Sciatic nerve (tissue), 2 donors: ENCODE measurements at regions not wholly inside any gene's neighbourhood (a gene's known extent, or its start where the extent isn't known, plus 50 kb on each side); places are given as distances from the start of the nearest gene placed in this dataset.

ENCODE experiments used
- ATAC-seq: fragments of 200-7000 bp; cut with Tn5 transposase; one replicate; pipeline ENCODE4 v1.9.1; 2020; ENCODE audit warnings: mild to moderate bottlenecking, moderate library complexity
- DNase-seq: peaks from one replicate; pipeline ENCODE4 v3.0.0-alpha.2; 2020; ENCODE audit warnings: low spot score
- intact Hi-C: fragments of 100-400 bp; cut with DNase I; formaldehyde crosslinking; loops from one replicate; pipeline ENCODE4 v1.14.2; 2022
- donor health status: DM: no; HTN: no; CAD: no.
- donor health status: DM: no; HTN: no; CAD: no.

GRCh38 chr5:18828351-18828750, 1159.6 kb downstream of the CDH18 start:
- ATAC-seq (no peak), DNase-seq (no peak)
- intact Hi-C loops: no loop called here

- intact Hi-C loops: no loop called here
- no peak for DNase-seq
- no peak for ATAC-seq
Observed at GRCh38 chr5:18829539-18829938, 1158.5 kb downstream of the CDH18 start.

DNA sequence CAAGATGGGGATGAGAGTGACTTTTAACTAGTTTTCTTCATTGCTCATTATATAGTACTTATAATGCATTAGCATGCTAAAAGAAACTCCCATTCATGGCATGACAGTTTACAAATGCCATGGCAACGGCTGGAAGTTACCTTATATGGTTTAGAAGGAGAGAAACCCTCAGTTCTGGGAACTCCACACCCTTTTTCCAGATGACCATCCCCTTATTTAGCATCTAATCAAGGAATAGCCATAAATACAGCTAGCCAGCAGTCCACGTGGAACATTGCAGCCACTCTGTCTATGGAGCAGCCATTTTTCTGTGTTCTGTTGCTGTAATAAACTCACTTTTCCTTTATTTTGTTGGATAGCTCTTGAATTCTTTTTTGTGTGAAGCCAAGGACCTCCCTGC, 1137.8 kb downstream of the CDH18 start:
- intact Hi-C loops: no loop called here
- ATAC-seq (no peak), DNase-seq (no peak)

DNA sequence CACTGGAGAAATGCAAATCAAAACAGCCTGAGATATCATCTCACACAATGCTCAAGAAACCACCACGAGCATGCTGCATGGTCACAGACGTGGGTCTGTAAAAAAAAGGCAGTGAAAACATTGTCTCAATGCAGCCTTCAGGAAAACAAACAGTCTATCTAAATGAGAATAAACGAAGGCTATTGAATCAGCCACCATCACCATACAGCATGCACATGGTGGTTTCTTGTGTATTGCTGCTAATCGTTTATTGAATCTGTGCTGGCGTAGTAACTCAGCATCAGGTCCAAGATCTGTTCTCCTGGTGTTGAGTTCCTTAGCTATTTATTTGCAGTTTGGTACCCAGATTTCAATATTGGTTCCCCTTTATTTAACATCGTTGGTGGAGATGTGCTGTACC, 1115.0 kb downstream of the CDH18 start:
- no peak for DNase-seq
- intact Hi-C loops: no loop called here
- no peak for ATAC-seq

- ATAC-seq (no peak), DNase-seq (no peak)
- intact Hi-C loops: no loop called here
Observed at GRCh38 chr5:18876565-18876964, 1111.4 kb downstream of the CDH18 start.

DNA sequence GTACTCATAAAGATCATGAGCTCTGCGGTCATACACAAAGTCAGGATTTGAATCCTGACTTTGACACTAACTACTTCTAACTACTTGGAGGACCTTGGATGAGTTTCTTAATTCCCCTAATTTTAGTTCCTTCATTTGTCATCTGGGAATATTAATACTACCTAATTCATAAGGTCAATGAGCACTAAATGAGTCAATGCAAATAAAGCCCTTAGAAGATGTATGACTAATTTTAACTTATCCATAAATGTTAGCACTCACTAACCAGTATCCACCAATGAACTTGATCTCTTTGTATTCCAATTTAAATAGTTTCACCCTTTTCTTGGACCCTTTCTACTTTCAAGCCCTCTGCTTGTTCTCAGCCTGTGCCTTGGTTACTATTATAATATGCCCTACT, 1106.4 kb downstream of the CDH18 start:
- DNase-seq: no peak
- no peak for ATAC-seq
- intact Hi-C loops: no loop called here

GRCh38 chr5:18882154-18882553, 1105.8 kb downstream of the CDH18 start:
- intact Hi-C loops: no loop called here
- DNase-seq: no peak
- no peak for ATAC-seq

- ATAC-seq: no peak
- no peak for DNase-seq
- intact Hi-C loops: no loop called here
Observed at GRCh38 chr5:18888821-18889220, 1099.2 kb downstream of the CDH18 start.

DNA sequence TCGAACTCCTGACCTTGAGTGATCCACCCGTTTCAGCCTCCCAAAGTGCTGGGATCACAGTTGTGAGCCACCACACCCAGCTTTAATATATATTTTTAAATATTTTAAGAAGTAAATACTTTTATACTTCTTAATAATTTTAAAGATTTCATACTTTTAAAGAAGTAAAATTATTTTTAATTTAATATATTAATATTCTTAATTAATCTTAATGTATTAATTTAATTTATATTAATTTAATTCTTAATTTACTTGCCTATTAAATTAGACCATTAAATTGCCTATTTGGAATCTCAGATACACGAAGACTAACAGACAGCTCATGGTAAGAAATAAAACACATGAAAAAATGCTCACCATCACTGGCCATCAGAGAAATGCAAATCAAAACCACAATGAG, 1087.4 kb downstream of the CDH18 start:
- intact Hi-C loops: no loop called here
- no peak for DNase-seq
- no peak for ATAC-seq

- intact Hi-C loops: no loop called here
- no peak for DNase-seq
- ATAC-seq: no peak
Observed at GRCh38 chr5:18920966-18921365, 1067.0 kb downstream of the CDH18 start.

DNA sequence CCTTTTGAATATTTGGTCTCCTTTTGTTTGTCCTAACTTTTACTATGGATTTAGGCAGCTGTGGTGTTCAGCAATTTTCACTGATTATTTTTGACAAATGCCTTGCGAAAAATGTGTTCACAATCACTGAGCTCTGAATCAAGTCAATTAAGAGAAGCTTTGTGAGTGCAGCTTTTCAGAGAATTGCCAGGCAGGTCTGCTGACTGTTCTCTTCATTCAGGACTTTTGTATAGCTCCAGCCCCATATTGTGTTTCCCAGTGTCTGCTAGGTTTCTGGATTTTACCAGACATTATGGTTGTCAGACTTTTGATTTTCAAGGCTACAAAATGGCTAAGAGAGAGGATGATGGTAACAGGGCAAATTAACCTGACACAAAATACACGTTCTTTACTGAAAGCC, 1055.9 kb downstream of the CDH18 start:
- intact Hi-C loops: no loop called here
- DNase-seq: no peak
- no peak for ATAC-seq

- DNase-seq (no peak), ATAC-seq (no peak)
- intact Hi-C loops: no loop called here
Observed at GRCh38 chr5:18944771-18945170, 1043.2 kb downstream of the CDH18 start.

GRCh38 chr5:18954239-18954638, 1033.8 kb downstream of the CDH18 start:
- ATAC-seq (no peak), DNase-seq (no peak)
- intact Hi-C loops: no loop called here

DNA sequence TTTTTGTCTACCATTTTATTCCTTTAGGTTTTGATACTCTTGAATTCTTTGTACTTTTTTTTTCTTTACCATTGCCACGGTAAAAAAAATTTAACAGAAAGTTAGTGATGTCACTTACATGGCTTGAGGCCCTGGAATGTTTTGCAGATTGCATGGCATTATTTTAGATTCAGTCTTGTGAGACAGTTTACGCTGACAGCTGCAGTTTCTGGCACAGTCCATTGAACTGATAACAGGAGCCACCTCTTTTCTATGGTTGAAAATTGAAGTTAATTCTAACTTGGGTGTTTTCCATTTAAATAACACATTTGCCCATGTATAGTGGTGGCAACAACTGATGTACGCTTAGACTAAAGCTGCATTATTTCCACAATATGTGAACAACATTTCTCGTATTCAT, 1028.5 kb downstream of the CDH18 start:
- ATAC-seq (no peak), DNase-seq (no peak)
- intact Hi-C loops: no loop called here

DNA sequence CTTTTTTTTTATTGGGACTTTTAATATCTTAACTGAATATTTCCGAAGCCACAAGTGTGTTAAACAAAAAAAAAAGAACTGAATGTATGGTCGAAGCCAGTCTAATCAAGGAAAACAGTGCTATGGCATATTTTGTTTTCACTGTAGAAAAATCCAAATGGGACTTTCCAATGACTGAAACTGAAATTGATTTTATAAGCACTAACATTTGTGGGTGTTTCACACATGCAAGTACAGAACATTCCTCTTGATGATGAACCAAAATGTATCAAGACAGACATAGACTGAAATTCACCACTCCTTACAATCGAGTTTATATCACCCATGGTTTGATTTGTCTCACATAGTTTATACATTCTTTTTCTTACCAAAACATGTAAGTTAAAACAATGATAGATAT, 1026.8 kb downstream of the CDH18 start:
- intact Hi-C loops: no loop called here
- DNase-seq (no peak), ATAC-seq (no peak)

- no peak for DNase-seq
- intact Hi-C loops: no loop called here
- ATAC-seq: no peak
Observed at GRCh38 chr5:18965893-18966292, 1022.1 kb downstream of the CDH18 start.

- intact Hi-C loops: no loop called here
- ATAC-seq: no peak
Observed at GRCh38 chr5:18967637-18968036, 1020.4 kb downstream of the CDH18 start.

DNA sequence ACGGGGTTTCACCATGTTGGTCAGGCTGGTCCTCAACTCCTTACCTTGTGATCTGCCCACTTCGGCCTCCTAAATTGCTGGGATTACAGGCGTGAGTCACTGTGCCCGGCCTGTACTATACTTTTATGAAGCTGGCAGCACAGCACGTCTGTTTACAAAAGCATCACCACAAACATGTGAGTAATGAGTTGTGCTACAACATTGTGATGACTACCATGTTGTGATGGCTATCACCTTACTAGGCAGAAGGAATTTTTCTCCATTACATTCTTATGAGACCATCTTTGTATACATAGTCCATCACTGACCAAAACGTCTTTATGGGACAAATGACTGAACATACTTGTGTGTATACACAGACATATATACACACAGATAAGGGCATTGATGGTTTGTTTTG, 1019.0 kb downstream of the CDH18 start:
- intact Hi-C loops: no loop called here
- no peak for DNase-seq
- ATAC-seq: no peak

More at GRCh38 chr5:18967637-18968036, 1020.4 kb downstream of the CDH18 start:
- no peak for DNase-seq

- no peak for DNase-seq
- intact Hi-C loops: no loop called here
- ATAC-seq: no peak
Observed at GRCh38 chr5:18970000-18970399, 1018.0 kb downstream of the CDH18 start.

GRCh38 chr5:18972177-18972576, 1015.8 kb downstream of the CDH18 start:
- DNase-seq (no peak), ATAC-seq (no peak)
- intact Hi-C loops: no loop called here

DNA sequence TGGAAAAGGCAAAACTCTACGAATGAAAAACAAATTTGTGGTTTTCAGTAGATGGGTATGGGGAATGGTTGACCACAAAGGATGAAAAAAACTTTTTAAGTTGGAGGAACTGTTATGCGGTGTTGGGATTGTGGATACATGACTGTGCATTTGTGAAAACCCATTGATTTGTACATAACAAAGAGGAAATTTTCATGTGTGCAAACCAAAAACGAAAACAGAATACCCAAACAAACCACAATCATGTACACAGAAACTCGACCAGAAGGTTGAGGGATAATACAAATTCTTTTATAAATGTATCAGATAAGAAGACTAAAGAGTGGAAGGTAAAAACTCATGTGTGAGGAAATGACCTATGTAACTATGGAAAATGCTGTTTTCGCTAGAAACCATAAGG, 1012.4 kb downstream of the CDH18 start:
- DNase-seq: no peak
- no peak for ATAC-seq
- intact Hi-C loops: no loop called here

DNA sequence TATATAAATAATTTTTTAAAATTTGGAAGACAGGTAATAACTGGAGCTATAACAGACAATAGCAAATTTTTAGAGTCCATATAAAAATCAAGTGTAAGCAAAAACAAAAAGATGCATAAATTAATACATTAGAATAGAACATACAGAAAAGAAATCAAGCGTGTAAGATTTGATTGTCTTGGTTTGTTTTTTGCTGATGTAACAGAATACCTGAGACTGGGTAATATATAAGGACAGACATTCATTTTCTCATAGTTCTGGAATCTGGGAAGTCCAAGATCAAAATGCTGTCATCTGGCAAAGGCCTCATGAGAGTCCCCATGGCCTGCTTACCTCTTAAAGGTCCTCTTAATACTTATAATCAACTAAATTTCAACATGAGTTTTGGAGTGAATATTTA, 1010.1 kb downstream of the CDH18 start:
- intact Hi-C loops: no loop called here
- ATAC-seq (no peak), DNase-seq (no peak)
